ENCODE measurements at regions not wholly inside any gene's neighbourhood (a gene's known extent, or its start where the extent isn't known, plus 50 kb on each side); places are given as distances from the start of the nearest gene placed in this dataset.

GRCh38 chr21:18114810-18115209 lies 129.8 kb upstream of the CHODL start:
- 69% methylated on average over 1 of the region's 1 CpG; no CpG with 5 or more reads in 1 of the 2 experiments for WGBS, 2 experiments (ENCODE audit: extremely low coverage in 1 of 2, insufficient coverage in 1 of 2, insufficient read length in 1 of 2, insufficient replicate concordance in 2 of 2, low coverage in 1 of 2, low lambda C conversion rate in 2 of 2, missing lambda C conversion rate in 1 of 2)
- no peaks in the 10 kb centered on the region for H3K79me2 ChIP-seq (ENCODE audit: control insufficient read depth in 1 of 2, insufficient read depth in 2 of 2, low read length in 2 of 2)
- CTCF ChIA-PET (ENCODE audit: partially characterized antibody) = no interaction called here
- TF ChIP-seq, protein P1, sequence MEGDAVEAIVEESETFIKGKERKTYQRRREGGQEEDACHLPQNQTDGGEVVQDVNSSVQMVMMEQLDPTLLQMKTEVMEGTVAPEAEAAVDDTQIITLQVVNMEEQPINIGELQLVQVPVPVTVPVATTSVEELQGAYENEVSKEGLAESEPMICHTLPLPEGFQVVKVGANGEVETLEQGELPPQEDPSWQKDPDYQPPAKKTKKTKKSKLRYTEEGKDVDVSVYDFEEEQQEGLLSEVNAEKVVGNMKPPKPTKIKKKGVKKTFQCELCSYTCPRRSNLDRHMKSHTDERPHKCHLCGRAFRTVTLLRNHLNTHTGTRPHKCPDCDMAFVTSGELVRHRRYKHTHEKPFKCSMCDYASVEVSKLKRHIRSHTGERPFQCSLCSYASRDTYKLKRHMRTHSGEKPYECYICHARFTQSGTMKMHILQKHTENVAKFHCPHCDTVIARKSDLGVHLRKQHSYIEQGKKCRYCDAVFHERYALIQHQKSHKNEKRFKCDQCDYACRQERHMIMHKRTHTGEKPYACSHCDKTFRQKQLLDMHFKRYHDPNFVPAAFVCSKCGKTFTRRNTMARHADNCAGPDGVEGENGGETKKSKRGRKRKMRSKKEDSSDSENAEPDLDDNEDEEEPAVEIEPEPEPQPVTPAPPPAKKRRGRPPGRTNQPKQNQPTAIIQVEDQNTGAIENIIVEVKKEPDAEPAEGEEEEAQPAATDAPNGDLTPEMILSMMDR (IDR thresholded peaks at IDR 0.05; ENCODE audit: control extremely low read depth in 1 of 3, insufficient read depth in 1 of 3, low read depth in 1 of 3, low read length in 3 of 3) = no peak
- TF ChIP-seq SRF (IDR thresholded peaks at IDR 0.05; ENCODE audit: low read depth, low read length) (no peak), YY1 (IDR thresholded peaks at IDR 0.05; ENCODE audit: low read depth, low read length) (no peak), HDAC2 (IDR thresholded peaks at IDR 0.05; ENCODE audit: borderline replicate concordance in 1 of 2, low read depth in 2 of 2, low read length in 2 of 2) (no peak), CREB1 (IDR thresholded peaks at IDR 0.05) (no peak), USF2 (IDR thresholded peaks at IDR 0.05; ENCODE audit: low read length) (no peak), PHF8 (conservative IDR thresholded peaks at IDR 0.05; ENCODE audit: low read depth, low read length) (no peak), BCL11A (IDR thresholded peaks at IDR 0.05; ENCODE audit: low read depth in 2 of 2, low read length in 2 of 2) (no peak)
- TF ChIP-seq, protein P2, sequence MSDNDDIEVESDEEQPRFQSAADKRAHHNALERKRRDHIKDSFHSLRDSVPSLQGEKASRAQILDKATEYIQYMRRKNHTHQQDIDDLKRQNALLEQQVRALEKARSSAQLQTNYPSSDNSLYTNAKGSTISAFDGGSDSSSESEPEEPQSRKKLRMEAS (IDR thresholded peaks at IDR 0.05) = no peak
- TF ChIP-seq, protein P3, sequence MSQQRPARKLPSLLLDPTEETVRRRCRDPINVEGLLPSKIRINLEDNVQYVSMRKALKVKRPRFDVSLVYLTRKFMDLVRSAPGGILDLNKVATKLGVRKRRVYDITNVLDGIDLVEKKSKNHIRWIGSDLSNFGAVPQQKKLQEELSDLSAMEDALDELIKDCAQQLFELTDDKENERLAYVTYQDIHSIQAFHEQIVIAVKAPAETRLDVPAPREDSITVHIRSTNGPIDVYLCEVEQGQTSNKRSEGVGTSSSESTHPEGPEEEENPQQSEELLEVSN (IDR thresholded peaks at IDR 0.05) = no peak

More at GRCh38 chr21:18114810-18115209, 129.8 kb upstream of the CHODL start:
- no peak overlapping the region for H2BK12ac ChIP-seq (ENCODE audit: low read depth, low read length)
- no peak overlapping the region for H3K18ac ChIP-seq (ENCODE audit: extremely low read depth, low read length)
- FAIRE-seq = no peak
- no peak overlapping the region for H3K9ac ChIP-seq (replicated peaks in 1 of 4; ENCODE audit: extremely low read depth in 1 of 4, low read depth in 3 of 4, low read length in 3 of 4)
- H3K23ac ChIP-seq (ENCODE audit: insufficient read length) = no peak overlapping the region
- H3K56ac ChIP-seq (replicated peaks; ENCODE audit: insufficient read length, low read depth, low read length) = no peak overlapping the region
- no peaks in the 10 kb centered on the region for H3K79me1 ChIP-seq (ENCODE audit: low read depth, low read length)
- no peak overlapping the region for H2AFZ ChIP-seq (ENCODE audit: low read length)
- no peak overlapping the region for H4K91ac ChIP-seq (replicated peaks; ENCODE audit: insufficient read length, low read length)
- H3K36me3 ChIP-seq (ENCODE audit: control insufficient read depth in 2 of 4, insufficient read depth in 4 of 4, low read length in 3 of 4) = no peaks in the 10 kb centered on the region
- no peak overlapping the region for H3K14ac ChIP-seq (ENCODE audit: insufficient read length)
- no peak overlapping the region for H2BK120ac ChIP-seq (replicated peaks; ENCODE audit: low read depth, low read length)
- no peaks in the 10 kb centered on the region for H3K9me3 ChIP-seq (ENCODE audit: insufficient read depth in 2 of 2, low read depth in 1 of 2, low read length in 1 of 2)
- H3K4me3 ChIP-seq (ENCODE audit: extremely low read depth in 1 of 4, insufficient read depth in 2 of 4, low read depth in 3 of 4, low read length in 4 of 4) = no peak overlapping the region
- no peaks in the 10 kb centered on the region for H3K27me3 ChIP-seq (replicated peaks in 1 of 4; ENCODE audit: control insufficient read depth in 3 of 4, extremely low read depth in 1 of 4, insufficient read depth in 3 of 4, low read length in 3 of 4)
- H4K5ac ChIP-seq (ENCODE audit: insufficient read length, low read depth, low read length) = no peak overlapping the region
- H3K4ac ChIP-seq (replicated peaks; ENCODE audit: insufficient read length, low read depth, low read length) = no peak overlapping the region
- no peaks in the 10 kb centered on the region for H4K20me1 ChIP-seq (replicated peaks in 1 of 2; ENCODE audit: control insufficient read depth in 1 of 2, insufficient read depth in 2 of 2, low read length in 2 of 2)
- no peaks in the 10 kb centered on the region for H3K4me1 ChIP-seq (replicated peaks in 1 of 4; ENCODE audit: control insufficient read depth in 3 of 4, insufficient read depth in 4 of 4, low read length in 3 of 4)
- no peaks in the 10 kb centered on the region for H3K23me2 ChIP-seq (ENCODE audit: low read depth, low read length)
- no peak overlapping the region for H2AK5ac ChIP-seq (ENCODE audit: low read depth, low read length)
- POLR2A ChIA-PET (ENCODE audit: partially characterized antibody) = no interaction called here
- H3K4me2 ChIP-seq (ENCODE audit: insufficient read depth in 1 of 2, low read depth in 2 of 2, low read length in 2 of 2) = no peak overlapping the region
- no peak overlapping the region for H2BK15ac ChIP-seq (ENCODE audit: low read length)
- no peak for DNase-seq (ENCODE audit: low read depth in 1 of 2, low spot score in 2 of 2)
- H4K8ac ChIP-seq (ENCODE audit: extremely low read depth, insufficient read depth, low read length) = no peak overlapping the region
- H2BK5ac ChIP-seq (ENCODE audit: low read depth, low read length) = no peak overlapping the region
- H3K27ac ChIP-seq (ENCODE audit: low read depth, low read length) = no peak overlapping the region
- no peak overlapping the region for H2BK20ac ChIP-seq (ENCODE audit: low read length)
